ENCODE measurements at regions not wholly inside any gene's neighbourhood (a gene's known extent, or its start where the extent isn't known, plus 50 kb on each side); places are given as distances from the start of the nearest gene placed in this dataset.

GRCh38 chr2:45285771-45286390 lies 276.6 kb upstream of the SIX2 start:
- CTCF ChIA-PET = interaction anchor here (0.9 to 2.2 kb wide), 6 partner anchors 15 to 304 kb away, joined by 3 to 6 read pairs (median 3); no protein-coding TSS in a partner anchor
- WGBS (ENCODE audit: missing lambda C conversion rate) = 73% methylated on average over 4 of the region's 4 CpGs
- DNase-seq (ENCODE audit: low read depth in 1 of 2, low spot score in 1 of 2) (no peak), ATAC-seq (no peak), FAIRE-seq (no peak)
- Histone ChIP-seq H3K4me1 (peaks cover 9% of the 10 kb centered on the region; the same call in 1 of the 3 replicates), H3K9me3 (no peaks in the 10 kb centered on the region), H3K4me3 (no peak overlapping the region), H3K4me2 (no peak overlapping the region), H3K27ac (no peak overlapping the region)
- no peak for TF ChIP-seq POLR2AphosphoS2 (conservative IDR thresholded peaks at IDR 0.05; ENCODE audit: low read length)
- no peak for TF ChIP-seq BCL3 (IDR thresholded peaks at IDR 0.05)
- no peak for TF ChIP-seq KDM5A (IDR thresholded peaks at IDR 0.05)
- no peak for TF ChIP-seq ATOH8 (CRISPR knock-in tag; IDR thresholded peaks at IDR 0.05; ENCODE audit: low read depth)
- TF ChIP-seq CBX8 (IDR thresholded peaks at IDR 0.05) = no peak
- POLR2A ChIA-PET = no interaction called here

GRCh38 chr2:45285311-45285710 lies 276.1 kb upstream of the SIX2 start:
- no peak overlapping the region for H3K27ac ChIP-seq

GRCh38 chr2:45284621-45284995 lies 275.4 kb upstream of the SIX2 start:
- H3K4me2 ChIP-seq = no peak overlapping the region
- no peak for TF ChIP-seq ESRRA (IDR thresholded peaks at IDR 0.05; ENCODE audit: borderline replicate concordance, low read length)
- no peak for TF ChIP-seq CBX2 (IDR thresholded peaks at IDR 0.05; ENCODE audit: borderline replicate concordance, low read depth)
- TF ChIP-seq CHD4 (IDR thresholded peaks at IDR 0.05; ENCODE audit: borderline replicate concordance) = no peak
- no peak for TF ChIP-seq RCOR1 (IDR thresholded peaks at IDR 0.05; ENCODE audit: low read depth, low read length)
- TF ChIP-seq EHMT2 (IDR thresholded peaks at IDR 0.05; ENCODE audit: low read depth) = no peak
- TF ChIP-seq HEYL (CRISPR knock-in tag; IDR thresholded peaks at IDR 0.05) = no peak
- no peak overlapping the region; a peak in 1 of 6 replicates for H3K27ac ChIP-seq
- FAIRE-seq (no peak), DNase-seq (ENCODE audit: low read depth in 1 of 2, low spot score in 1 of 2) (no peak), ATAC-seq (no peak)
- CTCF ChIA-PET = interaction anchor here (0.9 to 1.4 kb wide), 4 partner anchors 16 to 303 kb away, joined by 3 read pairs; no protein-coding TSS in a partner anchor
- 39% methylated on average over 2 of the region's 2 CpGs for WGBS (ENCODE audit: missing lambda C conversion rate)
- no peak overlapping the region for H3K4me3 ChIP-seq
- H3K4me1 ChIP-seq = peaks cover 9% of the 10 kb centered on the region; the same call in 1 of the 3 replicates
- POLR2A ChIA-PET = no interaction called here
- H3K9me3 ChIP-seq = no peaks in the 10 kb centered on the region

More at GRCh38 chr2:45285311-45285710, 276.1 kb upstream of the SIX2 start:
- no peak for TF ChIP-seq POLR2A (IDR thresholded peaks at IDR 0.05; ENCODE audit: low read length)
- no peak for TF ChIP-seq NR3C1 (IDR thresholded peaks at IDR 0.05)
- no peak for TF ChIP-seq CBX2 (IDR thresholded peaks at IDR 0.05; ENCODE audit: borderline replicate concordance, low read depth)
- TF ChIP-seq PHF8 (IDR thresholded peaks at IDR 0.05; ENCODE audit: borderline replicate concordance, low read depth) = no peak
- TF ChIP-seq BHLHE40 (IDR thresholded peaks at IDR 0.05; ENCODE audit: low read depth, low read length) = no peak
- no peak for TF ChIP-seq TP53 (CRISPR knock-in tag; IDR thresholded peaks at IDR 0.05)
- TF ChIP-seq ELK1 (IDR thresholded peaks at IDR 0.05; ENCODE audit: low read depth, low read length) = no peak
- TF ChIP-seq HES2 (IDR thresholded peaks at IDR 0.05) = no peak
- TF ChIP-seq ESRRA (IDR thresholded peaks at IDR 0.05; ENCODE audit: borderline replicate concordance, low read length) = no peak
- TF ChIP-seq KDM1A (IDR thresholded peaks at IDR 0.05; ENCODE audit: low read depth) = no peak
- TF ChIP-seq SREBF2 (IDR thresholded peaks at IDR 0.05) = no peak
- TF ChIP-seq HOXB13 (CRISPR knock-in tag; IDR thresholded peaks at IDR 0.05; ENCODE audit: low read depth) = no peak
- no peak for TF ChIP-seq RFX5 (IDR thresholded peaks at IDR 0.05)
- TF ChIP-seq E2F6 (IDR thresholded peaks at IDR 0.05; ENCODE audit: borderline replicate concordance, low read depth) = no peak
- TF ChIP-seq EHMT2 (IDR thresholded peaks at IDR 0.05; ENCODE audit: low read depth) = no peak
- no peak for TF ChIP-seq RARB (CRISPR knock-in tag; IDR thresholded peaks at IDR 0.05)
- no peak for TF ChIP-seq RAD21 (conservative IDR thresholded peaks at IDR 0.05 in 1 of 2, IDR thresholded peaks at IDR 0.05 in 1 of 2)
- DNase-seq (ENCODE audit: low read depth in 1 of 2, low spot score in 1 of 2) (no peak), FAIRE-seq (no peak), ATAC-seq (no peak)
- Histone ChIP-seq H3K4me1 (peaks cover 9% of the 10 kb centered on the region; the same call in 1 of the 3 replicates), H3K4me3 (no peak overlapping the region), H3K9me3 (no peaks in the 10 kb centered on the region), H3K4me2 (no peak overlapping the region)
- POLR2A ChIA-PET = no interaction called here
- CTCF ChIA-PET = interaction anchor here (0.9 to 1.4 kb wide), 6 partner anchors 15 to 304 kb away, joined by 3 read pairs; no protein-coding TSS in a partner anchor
- WGBS (ENCODE audit: missing lambda C conversion rate) = 71% methylated on average over 5 of the region's 5 CpGs

Measured in A549 (cell line).